Activated CD8-positive, alpha-beta memory T cell treated with anti-CD3 and anti-CD28 coated beads for 24 hours (primary cell): ENCODE measurements at regions not wholly inside any gene's neighbourhood (a gene's known extent, or its start where the extent isn't known, plus 50 kb on each side); places are given as distances from the start of the nearest gene placed in this dataset.
"Not testable (repeated sequence)": the region's sequence is repeated elsewhere in the genome, so short reads cannot be mapped to it uniquely, and the experiment has no call there.

ENCODE experiments used
- DNase-seq: peaks from one replicate; pipeline ENCODE4 v3.0.0-alpha.2; 2020

DNA sequence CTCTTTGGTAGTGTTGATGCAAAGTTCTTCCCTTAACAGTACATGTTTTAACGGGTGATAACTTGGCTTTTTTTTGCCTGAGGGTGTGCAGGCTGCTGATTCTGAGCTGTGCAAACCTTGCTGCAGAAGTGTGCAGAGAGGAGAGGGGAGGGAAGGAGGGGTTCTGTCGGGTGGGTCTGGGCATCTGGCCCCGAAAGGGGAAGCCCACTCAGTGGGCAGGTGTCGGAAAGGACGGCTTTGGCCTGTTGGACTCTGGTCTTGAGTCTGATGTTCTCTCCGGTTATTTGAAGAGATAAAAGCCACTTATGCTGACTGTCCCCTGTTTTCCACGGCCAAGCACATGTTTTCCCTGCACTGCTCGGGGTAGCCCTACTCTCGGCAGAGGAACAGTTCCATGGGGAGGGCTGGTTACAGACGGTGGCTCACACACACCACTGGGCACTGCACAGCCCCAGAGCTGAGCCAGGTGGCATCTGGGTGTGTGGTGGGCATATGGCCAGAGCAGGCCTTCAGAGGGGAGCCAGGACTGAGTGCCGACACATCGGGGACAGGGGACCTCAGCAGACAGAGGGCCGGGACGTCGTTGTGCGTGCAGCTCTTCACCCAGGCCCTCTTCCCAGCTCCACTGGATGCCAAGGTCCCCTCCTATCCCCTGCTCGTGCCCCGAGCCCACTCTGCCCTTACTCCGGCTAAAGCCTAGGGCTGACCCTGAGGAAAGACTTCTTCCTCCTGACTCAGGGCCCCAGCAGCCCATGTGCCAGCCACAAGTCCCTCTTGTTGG, 93.2 kb downstream of the TEX29 start:
- no peak for DNase-seq

DNA sequence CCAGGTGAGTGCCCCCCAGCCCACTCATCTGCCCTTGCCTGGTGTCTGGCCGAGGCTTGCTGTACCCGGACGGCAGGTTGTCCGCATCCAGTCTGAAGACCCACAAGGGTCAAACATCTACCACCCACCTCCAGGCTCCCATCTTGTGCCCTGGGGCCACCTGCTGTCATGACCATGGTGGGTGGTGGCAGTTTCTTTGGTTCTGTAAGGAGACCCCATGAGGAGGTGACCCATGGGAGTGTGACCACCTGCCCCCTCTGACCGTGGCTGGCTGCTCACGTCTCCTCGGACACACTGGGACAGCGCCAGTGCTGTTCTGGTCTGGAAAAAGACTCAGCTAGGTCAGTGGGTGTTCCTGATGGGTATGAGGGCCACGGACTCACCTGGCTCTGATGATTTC, 93.9 kb downstream of the TEX29 start:
- no peak for DNase-seq

DNA sequence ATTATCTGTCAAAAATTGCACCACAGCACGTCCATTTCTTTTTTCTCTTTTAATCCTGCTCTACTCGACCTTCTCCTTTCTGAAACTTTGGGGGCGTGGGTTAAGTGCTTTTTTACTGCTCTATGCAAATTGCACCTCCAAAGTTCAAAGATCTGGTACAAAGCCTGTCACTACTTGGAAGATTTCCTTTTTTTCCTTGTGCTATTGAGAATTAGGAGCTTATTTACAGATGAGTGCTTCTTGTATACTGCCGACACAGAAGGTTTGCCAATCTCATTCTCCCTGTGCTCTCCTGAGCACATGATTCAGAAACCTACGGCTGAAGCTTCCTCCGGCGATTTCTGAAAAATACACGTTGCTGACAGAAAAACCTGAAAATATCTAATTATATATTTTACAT, 94.8 kb downstream of the TEX29 start:
- no peak for DNase-seq

DNA sequence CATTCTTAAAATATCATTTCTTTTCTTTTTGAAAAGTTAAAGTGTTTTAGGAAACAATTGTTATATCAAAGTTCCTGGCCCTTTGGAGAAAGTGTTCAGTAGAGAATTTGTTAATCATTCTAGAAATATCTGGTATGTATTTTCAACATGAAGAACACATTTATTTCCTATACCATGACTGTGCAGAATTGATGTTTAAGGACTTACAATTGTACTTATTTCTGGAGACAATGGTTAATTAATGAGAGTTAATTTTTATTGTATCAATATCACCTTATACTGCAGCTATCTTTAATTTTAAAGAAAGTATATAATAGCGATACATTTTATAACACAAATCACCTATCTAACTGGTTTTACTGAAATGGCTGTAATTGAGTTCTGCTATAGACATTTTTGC, 95.3 kb downstream of the TEX29 start:
- DNase-seq, result no peak

DNA sequence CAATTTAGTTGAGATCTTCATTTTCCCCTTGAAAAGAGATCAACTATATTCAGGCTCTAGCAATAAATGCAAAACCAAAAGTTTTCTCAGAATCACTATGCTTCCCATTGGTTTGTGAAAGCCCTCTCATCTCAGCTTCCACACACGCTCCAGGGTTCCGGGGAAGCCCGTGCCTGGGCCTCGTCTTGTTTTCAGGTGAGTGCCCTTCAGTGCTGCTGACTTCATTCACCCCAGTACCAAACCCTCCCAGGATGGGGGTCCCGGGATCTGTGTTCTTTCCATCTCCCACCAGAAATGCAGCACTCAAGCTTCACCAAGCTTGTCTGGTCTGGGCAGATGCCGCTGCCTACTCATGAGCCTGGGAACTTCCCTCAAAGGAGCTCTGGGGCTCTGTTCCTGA, 97.7 kb downstream of the TEX29 start:
- no peak for DNase-seq

DNA sequence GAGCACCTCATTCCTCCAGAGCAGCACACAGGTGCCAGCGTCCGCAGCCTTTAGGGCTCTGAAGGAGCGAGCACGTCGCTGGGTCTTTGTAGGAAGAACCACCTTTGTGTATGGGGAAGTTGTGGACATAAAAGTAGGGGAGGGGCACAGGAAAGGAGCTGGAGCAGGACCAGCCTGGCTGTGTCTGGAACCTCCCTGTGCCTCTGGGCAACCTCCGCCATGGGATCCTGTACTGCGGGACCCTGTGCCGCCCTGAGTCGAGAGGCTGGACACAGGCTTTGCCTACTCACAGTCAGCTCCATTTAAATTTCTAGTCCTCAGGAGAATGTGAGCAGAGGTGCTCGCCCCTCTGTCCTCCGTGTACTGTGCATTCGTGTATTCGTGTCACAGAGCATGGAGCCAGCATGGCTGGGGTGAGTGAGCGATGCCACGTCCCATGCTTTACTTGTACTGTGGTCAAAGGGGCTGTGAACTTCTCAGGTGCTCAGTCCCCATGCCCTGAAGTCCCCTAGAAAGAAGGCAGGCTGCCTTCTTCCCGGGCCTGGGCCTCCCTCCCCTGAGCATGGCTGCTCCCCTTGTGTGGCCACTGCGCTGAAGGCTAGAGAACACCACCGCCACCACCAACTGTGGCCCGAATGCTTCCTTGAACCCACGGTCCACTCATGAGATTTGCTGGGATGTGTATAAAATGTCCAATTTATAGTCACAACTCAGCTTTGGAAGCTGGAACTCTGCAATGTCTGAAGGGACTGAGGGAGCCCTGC, 99.9 kb downstream of the TEX29 start:
- no peak for DNase-seq

DNA sequence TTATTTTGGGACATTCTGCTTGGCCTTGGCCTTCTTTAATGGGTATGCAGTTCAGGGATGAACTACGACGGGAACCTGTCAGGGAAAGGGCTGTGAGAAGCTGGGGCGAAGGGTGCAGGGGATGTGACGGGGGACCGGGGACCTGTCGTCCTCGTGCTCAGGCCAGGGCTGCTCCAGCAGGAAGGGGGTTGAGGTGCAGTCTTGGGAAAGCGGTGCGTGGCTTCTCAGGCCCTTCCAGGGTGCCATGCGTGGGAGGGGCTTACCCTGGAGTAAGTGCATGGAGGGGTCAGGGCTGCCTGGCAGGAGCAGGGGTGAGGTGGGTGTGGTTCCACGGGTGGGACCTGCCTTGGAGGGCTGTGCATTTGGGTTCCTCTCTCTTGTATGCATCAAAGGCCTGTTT, 100.8 kb downstream of the TEX29 start:
- DNase-seq, result no peak

DNA sequence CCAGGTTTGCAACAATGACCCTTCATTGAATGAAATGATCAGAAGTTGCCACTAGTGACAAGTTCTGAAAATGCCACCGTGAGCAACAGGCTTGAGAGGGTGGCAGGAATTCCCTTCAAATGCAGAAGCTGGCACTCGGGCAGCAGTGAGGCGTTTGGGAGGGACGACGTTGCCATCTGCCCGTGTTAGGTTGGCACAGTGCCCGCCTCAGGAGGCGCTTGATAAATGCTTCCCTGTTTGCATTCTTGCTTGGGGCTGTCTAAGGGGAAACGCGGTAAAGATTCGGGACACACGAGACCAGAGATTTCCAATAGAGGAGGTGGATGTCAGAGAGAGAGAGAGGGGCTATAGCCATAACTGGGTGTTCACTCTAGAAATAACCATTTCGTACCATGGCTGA, 101.9 kb downstream of the TEX29 start:
- no peak for DNase-seq

DNA sequence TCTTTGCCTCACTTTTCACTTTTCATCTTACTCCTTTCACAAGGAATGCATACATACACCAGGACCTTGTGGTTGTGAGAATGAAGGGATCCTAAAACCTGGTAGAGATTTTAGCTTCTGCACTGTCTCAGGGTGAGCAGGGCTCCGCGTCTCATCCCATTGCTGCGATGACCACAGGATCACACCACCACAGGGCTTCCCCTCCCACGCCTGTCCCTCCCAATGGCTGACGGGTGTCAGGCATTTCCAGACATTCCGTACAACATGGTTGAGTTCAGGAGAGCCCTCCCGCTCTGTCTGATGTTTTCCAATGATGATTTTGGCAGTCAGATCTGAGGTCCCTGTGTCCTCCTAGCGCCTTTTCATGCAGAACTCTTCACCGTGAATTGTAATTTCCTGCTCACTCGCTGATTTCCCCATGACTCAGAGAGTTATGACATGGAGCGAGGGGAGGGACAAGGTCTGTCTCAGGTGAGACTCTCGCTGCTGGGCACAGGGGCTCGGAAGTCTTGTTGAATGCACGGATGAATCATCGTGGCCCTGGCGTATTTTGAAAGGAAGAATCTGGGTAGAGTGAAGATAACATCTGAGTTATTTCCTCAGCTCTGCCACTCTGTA, 102.8 kb downstream of the TEX29 start:
- DNase-seq, result no peak

DNA sequence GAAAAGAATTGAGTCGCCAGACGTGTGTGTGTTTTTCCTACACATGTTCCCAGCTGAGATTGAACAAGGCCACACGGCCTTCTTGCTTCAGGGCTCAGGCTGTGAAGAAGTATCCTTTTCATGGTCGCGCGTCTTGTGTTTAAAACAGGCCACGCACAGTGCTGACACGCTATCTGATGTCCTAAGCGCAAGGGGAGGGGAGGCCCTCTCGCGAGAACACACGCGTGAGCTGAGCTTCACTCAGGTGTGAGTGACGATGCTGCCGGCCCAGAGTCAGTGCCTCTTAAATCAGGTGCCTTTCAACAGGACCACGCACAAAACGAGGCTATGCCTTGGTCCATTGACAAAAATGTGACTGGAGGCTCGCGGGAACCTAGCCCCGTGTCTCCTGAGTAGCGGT, 103.7 kb downstream of the TEX29 start:
- no peak for DNase-seq

DNA sequence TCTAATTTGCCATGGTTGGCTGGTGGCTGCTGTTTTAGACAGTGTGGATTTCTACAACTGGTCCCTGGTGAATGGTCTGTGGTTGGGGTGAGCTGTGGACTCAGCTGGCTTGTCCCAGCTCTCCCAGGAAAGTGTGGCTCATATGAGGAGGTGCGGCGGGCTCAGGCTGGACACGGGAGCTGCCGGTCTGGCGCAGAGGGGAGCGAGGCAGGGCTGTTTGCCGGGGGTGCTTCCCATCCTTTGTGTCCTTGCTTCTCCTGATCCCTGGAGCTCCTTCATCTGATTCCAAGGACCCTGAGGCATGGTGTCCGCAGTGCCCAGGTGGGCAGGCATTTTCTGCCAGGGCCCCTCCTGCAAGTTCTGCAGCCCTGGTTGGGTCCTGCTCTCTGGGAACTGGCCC, 104.9 kb downstream of the TEX29 start:
- no peak for DNase-seq

DNA sequence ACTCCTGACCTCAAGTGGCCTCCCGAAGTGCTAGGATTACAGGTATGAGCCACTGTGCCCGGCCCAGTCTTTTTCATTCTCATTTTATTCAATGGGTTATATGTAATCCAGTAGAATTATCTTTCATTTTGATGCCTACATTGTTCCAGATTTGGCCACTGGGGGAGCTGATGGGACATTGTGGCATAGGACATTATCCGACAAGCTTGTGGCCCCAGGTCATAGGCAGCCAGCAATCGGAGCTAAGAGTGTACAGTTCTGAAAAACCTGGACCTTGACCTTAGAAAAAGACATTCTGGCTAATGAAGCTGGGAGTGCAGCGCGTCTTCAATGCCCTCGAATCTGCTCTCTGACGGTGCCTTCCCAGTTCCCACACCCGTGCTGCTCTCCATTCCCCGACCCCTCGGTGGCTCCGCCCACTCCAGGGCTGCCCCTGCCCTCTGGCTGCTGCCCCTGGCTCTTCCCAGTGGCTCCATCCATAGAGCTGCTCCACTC, 108.7 kb downstream of the TEX29 start:
- no peak for DNase-seq

DNA sequence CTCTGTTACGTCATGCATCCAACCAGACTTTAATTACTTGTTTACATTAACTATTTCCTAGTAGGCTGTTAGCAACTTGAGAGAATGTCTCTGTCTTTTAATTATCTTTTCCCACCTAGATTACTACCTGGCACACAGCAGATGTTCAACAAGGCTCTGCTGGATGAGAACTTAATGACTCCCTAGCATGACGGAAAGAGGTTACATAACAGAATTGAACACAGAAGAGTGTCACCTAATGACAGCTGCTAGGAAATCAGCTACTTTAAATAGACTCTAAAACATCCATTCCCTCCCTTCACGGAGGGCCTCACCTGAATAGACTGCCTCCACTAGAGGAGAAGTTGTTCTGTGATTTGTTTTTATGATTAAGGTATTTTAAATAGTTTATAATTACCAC, 110.8 kb downstream of the TEX29 start:
- DNase-seq, result no peak

DNA sequence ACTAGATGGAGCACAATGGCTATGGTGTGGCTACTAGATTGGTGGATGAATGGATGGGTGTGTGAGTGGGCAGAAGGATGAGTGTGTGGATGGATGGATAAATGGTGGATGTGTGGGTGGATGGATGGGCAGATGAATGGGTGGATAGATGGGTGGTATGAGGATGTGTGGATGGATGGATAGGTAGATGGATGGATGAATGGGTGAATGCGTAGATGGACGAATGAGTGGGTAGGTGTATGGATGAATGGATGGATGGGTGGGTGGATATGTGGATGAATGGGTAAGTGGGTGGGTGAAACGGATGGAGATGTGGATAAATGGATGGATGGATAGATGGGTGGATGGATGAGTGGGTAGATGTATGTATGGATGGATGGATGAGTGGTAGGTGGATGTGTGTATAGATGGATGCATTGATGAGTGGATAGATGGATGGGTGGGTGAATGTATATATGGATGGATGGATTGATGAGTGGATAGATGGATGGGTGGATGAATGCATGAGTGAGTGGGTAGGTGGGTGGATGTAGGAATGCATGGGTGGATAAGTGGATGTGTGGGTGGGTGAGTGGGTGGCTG, 114.2 kb downstream of the TEX29 start:
- DNase-seq, result no peak

DNA sequence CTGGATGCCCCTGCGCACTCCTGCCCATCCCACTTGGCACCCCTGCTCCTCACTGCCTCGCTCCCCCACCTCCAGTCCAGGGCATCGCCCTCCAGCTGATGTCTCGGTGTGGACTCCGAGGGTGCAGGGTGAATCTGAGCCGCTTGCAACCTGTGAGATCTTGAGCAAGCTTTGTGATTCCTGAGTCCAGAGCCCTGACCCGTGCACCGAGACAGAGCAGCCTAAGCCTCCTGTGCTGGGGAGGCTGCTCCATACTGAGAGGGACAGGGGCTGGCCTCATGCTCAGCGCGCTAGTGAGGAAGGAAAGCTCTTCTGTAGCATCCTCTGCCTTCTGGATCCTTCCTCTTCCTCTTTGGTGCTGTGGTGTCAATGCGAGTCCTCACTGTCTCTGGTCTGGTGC, 116.0 kb downstream of the TEX29 start:
- no peak for DNase-seq

DNA sequence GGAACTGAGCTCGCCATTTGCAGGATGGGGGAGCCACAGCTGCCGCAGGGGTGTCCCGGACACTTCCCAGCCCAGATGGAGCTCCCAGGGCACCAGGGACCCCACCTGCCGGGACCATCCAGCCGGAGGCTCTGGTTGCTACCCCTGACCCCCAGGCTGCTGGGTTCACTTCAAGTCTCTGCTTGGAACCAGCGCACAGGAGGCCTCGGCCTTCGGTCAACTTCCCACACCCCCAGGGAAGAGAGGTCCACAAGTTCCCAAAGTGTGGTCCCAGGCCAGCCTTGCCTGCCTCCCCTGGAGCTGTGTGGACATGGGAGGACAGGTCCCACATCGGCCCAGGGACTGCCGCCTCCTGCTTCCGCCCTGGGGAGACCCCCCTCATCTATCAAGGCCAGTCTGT, 117.0 kb downstream of the TEX29 start:
- DNase-seq, result no peak

DNA sequence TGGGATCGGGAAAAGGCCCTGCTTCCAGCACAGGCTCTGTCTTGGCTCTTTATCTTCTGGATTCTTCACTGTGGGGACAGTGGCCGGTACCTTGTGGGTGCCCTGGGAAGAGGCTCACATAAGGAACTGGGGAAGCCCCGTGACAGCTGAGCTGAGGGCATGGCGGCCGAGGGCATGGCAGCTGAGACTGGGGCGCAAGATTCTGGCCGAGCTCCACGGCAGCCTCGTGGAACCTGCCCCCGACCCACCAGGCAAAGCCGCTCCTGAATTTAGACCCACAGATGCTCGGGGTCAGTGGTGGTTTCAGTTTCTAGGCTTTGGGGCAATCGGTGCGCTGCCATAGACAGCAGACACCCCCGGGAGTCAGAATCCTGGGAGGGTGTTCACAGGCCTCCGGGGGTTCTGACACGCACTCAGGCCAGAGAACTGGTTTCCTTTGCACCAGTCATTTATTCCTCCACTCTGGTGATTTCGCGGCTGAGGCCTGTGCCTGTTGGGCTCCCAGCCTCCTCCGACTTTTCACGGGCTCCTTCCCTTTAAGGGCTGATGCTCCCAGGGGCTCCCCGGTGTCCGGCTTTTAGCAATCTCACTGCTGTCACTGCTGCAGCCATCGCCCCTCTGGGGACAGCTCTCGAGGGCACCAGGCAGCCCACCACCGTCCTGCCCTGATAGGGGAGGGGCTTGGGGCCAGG, 117.6 kb downstream of the TEX29 start:
- no peak for DNase-seq

DNA sequence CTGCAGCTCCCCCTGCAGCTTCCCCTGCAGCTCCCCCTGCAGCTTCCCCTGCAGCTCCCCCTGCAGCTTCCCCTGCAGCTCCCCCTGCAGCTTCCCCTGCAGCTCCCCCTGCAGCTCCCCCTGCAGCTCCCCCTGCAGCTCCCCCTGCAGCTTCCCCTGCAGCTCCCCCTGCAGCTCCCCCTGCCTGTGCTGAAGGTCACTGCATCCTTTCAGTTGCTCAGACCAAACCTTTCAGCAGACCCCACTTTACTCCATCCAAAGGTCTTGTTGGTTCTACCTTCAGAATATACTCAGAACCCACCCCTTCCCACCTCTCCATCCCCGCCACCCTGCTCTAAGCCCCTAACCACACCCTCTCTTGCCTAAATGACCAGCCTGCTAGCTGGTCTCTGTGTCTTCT, 120.0 kb downstream of the TEX29 start:
- DNase-seq, result not testable (repeated sequence)

DNA sequence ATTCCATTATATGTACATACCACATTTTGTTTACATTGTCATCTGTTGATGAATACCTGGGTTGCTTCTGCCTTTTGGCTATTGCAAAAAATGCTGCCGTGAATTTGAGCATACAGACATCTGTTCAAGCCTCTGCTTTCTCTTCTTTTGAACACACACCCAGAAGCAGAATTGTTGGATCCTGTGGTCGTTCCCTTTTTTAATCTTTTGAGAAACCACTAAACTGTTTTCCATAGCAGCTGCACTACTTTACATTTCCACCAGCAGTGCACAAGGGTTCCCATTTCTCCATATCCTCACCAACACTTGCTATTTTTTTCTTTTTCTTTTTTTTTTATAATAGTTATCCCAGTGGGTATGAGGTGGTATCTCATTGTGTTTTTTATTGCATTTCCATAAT, 123.5 kb downstream of the TEX29 start:
- no peak for DNase-seq

DNA sequence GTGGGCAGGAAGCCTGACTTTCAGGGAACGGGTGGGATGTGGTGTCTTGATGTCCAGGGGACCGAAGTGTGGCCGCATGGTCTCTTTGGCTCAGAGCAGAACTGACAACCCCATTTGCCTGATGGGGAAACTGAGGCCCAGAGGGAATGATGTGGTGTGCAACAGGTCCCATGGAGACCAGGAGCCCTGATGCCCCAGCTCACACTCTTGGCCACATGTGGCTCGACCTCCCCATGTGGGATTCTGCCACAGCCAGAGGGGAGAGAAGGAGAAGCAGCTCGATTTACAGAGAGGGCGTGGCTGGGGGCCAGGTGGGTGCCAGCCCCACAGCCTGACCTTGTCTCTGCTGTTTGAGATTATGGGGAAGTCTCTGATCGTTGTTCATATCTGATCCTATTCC, 128.1 kb downstream of the TEX29 start:
- DNase-seq, result no peak

DNA sequence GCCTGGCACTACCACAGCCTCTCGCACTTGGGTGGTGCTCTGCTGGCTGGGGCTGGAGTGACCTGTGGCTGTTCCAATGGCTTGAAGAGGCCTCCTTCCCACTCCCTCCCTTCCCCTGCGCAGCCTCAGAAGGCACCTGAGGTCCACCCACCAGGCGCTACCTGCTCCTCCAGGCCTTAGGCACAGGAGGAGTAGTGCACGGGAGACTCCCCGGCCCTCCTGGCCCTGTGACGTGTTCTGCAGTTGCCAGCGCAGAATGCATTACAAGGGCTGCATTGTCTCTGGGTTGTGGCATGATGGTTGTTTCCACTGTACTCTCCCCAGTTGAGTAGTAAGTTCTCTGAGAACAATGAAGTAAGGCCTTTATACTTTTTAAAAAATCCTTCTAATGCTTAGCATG, 128.6 kb downstream of the TEX29 start:
- DNase-seq, result no peak

DNA sequence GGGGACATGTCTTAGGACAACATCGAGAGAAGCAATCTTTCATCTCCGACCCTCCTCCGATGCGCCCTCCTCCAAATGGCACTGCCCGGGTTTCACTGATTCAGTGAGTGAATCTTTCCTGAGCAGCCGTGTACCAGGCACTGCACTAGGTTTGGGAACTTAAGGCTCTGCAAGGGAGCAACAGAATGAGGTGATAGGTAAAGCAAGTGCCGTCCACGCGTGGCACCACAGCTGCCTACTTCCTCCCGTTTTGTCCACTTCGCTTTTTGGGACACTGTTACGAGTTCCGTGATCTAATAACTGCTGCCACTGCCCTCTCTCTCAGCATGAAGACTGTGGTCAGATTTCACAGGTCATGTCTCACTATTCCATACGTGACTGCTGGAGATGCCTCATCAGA, 131.0 kb downstream of the TEX29 start:
- DNase-seq, result no peak
